Osteoblast (primary cell): ENCODE measurements at regions not wholly inside any gene's neighbourhood (a gene's known extent, or its start where the extent isn't known, plus 50 kb on each side); places are given as distances from the start of the nearest gene placed in this dataset.

Experiments used
- DNase-seq: peaks from one replicate; pipeline ENCODE4 v3.0.0; 2011; ENCODE audit warnings: low spot score, mixed read lengths; ENCODE audit not compliant: insufficient read length; ENCODE audit errors: missing footprints
- H2AFZ ChIP-seq: 2 replicates; pipeline ENCODE4 v1.6.0; 2011; ENCODE audit warnings: mild to moderate bottlenecking, low read length
- H3K27ac ChIP-seq: 2 replicates; pipeline ENCODE4 v1.5.1; 2011; ENCODE audit warnings: mild to moderate bottlenecking, low read depth, low read length, moderate library complexity
- H3K27me3 ChIP-seq: 2 replicates; pipeline ENCODE4 v1.6.0; 2012; ENCODE audit warnings: mild to moderate bottlenecking, control low read depth, inconsistent platforms, low read length, moderate library complexity; ENCODE audit not compliant: insufficient read depth
- H3K36me3 ChIP-seq: 2 replicates; pipeline ENCODE4 v1.5.1; 2011; ENCODE audit warnings: mild to moderate bottlenecking, low read length, control low read depth, moderate library complexity; ENCODE audit not compliant: insufficient read depth
- H3K4me1 ChIP-seq: 2 replicates; pipeline ENCODE4 v1.5.1; 2011; ENCODE audit warnings: mild to moderate bottlenecking, low read length, control low read depth, moderate library complexity; ENCODE audit not compliant: insufficient read depth
- H3K4me2 ChIP-seq: 2 replicates; pipeline ENCODE4 v1.6.0; 2011; ENCODE audit warnings: mild to moderate bottlenecking, low read length; ENCODE audit not compliant: insufficient read depth
- H3K4me3 ChIP-seq: fragments of 200-600 bp; sonication (generic); 3 replicates; pipeline ENCODE4 v1.5.1; 2012; ENCODE audit warnings: mild to moderate bottlenecking, low read length, inconsistent platforms; ENCODE audit not compliant: insufficient read depth
- H3K79me2 ChIP-seq: 2 replicates; pipeline ENCODE4 v1.6.0; 2012; ENCODE audit warnings: mild to moderate bottlenecking, low read length, control low read depth, inconsistent platforms; ENCODE audit not compliant: insufficient read depth
- H3K9me3 ChIP-seq: 2 replicates; pipeline ENCODE4 v1.5.1; 2011; ENCODE audit warnings: low read depth, low read length, control low read depth
- H4K20me1 ChIP-seq: 2 replicates; pipeline ENCODE4 v1.6.0; 2012; ENCODE audit warnings: mild to moderate bottlenecking, low read length, control low read depth; ENCODE audit not compliant: insufficient read depth
- CTCF ChIP-seq: IDR thresholded peaks from 2 replicates; pipeline ENCODE4 v1.5.1; 2011; ENCODE audit warnings: mild to moderate bottlenecking, low read depth, low read length, moderate library complexity; ENCODE audit errors: extremely low read depth

- Histone ChIP-seq H3K27ac (no peak overlapping the region), H3K27me3 (no peaks in the 10 kb centered on the region), H3K4me3 (no peak overlapping the region), H3K4me1 (peaks cover 3% of the 10 kb centered on the region), H3K36me3 (no peaks in the 10 kb centered on the region), H3K9me3 (no peaks in the 10 kb centered on the region), H3K79me2 (no peaks in the 10 kb centered on the region), H3K4me2 (no peak overlapping the region), H4K20me1 (no peaks in the 10 kb centered on the region), H2AFZ (no peak overlapping the region)
- DNase-seq = no peak
- peak; percentile 10 for TF ChIP-seq CTCF
Observed at GRCh38 chr12:105427883-105428282, 97.4 kb downstream of the C12orf75 start.

- H3K4me1 ChIP-seq = peaks cover 6% of the 10 kb centered on the region
- no peak overlapping the region for H3K4me2 ChIP-seq
- no peak overlapping the region for H3K27ac ChIP-seq
- H3K4me3 ChIP-seq = no peak overlapping the region
- H2AFZ ChIP-seq = no peak overlapping the region
- TF ChIP-seq CTCF = no peak
- no peaks in the 10 kb centered on the region for H3K79me2 ChIP-seq
- H3K36me3 ChIP-seq = no peaks in the 10 kb centered on the region
- no peaks in the 10 kb centered on the region for H4K20me1 ChIP-seq
- no peak for DNase-seq
- H3K9me3 ChIP-seq = no peaks in the 10 kb centered on the region
- H3K27me3 ChIP-seq = no peaks in the 10 kb centered on the region
Observed at GRCh38 chr12:105428793-105429395, 98.4 kb downstream of the C12orf75 start.

- Histone ChIP-seq H3K9me3 (no peaks in the 10 kb centered on the region), H3K4me1 (peaks cover 6% of the 10 kb centered on the region), H3K27me3 (no peaks in the 10 kb centered on the region), H3K4me3 (no peak overlapping the region), H2AFZ (no peak overlapping the region), H4K20me1 (no peaks in the 10 kb centered on the region), H3K36me3 (no peaks in the 10 kb centered on the region), H3K79me2 (no peaks in the 10 kb centered on the region), H3K27ac (no peak overlapping the region), H3K4me2 (no peak overlapping the region)
- TF ChIP-seq CTCF = no peak
- no peak for DNase-seq
Observed at GRCh38 chr12:105429511-105429910, 99.0 kb downstream of the C12orf75 start.

- no peak for TF ChIP-seq CTCF
- Histone ChIP-seq H3K27me3 (no peaks in the 10 kb centered on the region), H3K4me2 (no peak overlapping the region), H4K20me1 (no peaks in the 10 kb centered on the region), H3K27ac (no peak overlapping the region), H3K4me1 (peaks cover 6% of the 10 kb centered on the region), H3K4me3 (no peak overlapping the region), H2AFZ (no peak overlapping the region), H3K79me2 (no peaks in the 10 kb centered on the region), H3K36me3 (no peaks in the 10 kb centered on the region), H3K9me3 (no peaks in the 10 kb centered on the region)
- DNase-seq = no peak
Observed at GRCh38 chr12:105431537-105432100, 101.1 kb downstream of the C12orf75 start.
